DOHH2 (cell line): ENCODE measurements at regions not wholly inside any gene's neighbourhood (a gene's known extent, or its start where the extent isn't known, plus 50 kb on each side); places are given as distances from the start of the nearest gene placed in this dataset.

ENCODE experiments used
- EZH2phosphoT487 ChIP-seq: fragments of 200-600 bp; sonication (generic); IDR thresholded peaks from 2 replicates; pipeline ENCODE4 v1.6.1; 2017; ENCODE audit warnings: borderline replicate concordance, mild to moderate bottlenecking, antibody characterized with exemption, low read length, moderate library complexity, mixed read lengths
- TF ChIP-seq, protein P1 (sequence below): fragments of 200-600 bp; sonication (generic); IDR thresholded peaks from one replicate; pipeline ENCODE4 v1.5.1; 2014; ENCODE audit warnings: antibody characterized with exemption, mild to moderate bottlenecking, low read depth, low read length; ENCODE audit not compliant: poor library complexity, severe bottlenecking

DNA sequence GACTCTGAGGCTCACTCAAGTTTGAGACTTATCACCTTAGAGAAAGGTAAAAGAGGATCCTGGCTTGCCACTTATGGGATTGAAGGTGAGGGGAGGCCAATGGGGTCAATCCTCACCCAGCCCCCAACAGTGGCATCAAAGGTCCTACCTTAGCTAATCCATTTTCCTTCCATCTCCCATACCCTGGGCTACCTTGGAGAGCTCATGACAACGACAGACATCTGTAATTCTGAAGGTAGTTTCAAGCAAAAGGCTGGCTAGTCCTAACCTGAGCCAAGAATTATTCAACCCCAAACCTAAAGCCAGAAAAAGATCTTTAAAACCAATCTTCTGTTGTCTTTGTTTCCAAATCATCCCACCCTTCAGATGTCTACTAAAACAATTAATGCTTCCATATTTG, 179.2 kb upstream of the GHITM start:
- TF ChIP-seq, protein P1, sequence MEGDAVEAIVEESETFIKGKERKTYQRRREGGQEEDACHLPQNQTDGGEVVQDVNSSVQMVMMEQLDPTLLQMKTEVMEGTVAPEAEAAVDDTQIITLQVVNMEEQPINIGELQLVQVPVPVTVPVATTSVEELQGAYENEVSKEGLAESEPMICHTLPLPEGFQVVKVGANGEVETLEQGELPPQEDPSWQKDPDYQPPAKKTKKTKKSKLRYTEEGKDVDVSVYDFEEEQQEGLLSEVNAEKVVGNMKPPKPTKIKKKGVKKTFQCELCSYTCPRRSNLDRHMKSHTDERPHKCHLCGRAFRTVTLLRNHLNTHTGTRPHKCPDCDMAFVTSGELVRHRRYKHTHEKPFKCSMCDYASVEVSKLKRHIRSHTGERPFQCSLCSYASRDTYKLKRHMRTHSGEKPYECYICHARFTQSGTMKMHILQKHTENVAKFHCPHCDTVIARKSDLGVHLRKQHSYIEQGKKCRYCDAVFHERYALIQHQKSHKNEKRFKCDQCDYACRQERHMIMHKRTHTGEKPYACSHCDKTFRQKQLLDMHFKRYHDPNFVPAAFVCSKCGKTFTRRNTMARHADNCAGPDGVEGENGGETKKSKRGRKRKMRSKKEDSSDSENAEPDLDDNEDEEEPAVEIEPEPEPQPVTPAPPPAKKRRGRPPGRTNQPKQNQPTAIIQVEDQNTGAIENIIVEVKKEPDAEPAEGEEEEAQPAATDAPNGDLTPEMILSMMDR: no peak
- TF ChIP-seq EZH2phosphoT487: no peak
